IMR-90 (cell line): ENCODE measurements at regions not wholly inside any gene's neighbourhood (a gene's known extent, or its start where the extent isn't known, plus 50 kb on each side); places are given as distances from the start of the nearest gene placed in this dataset.

Experiments
- ATAC-seq: fragments of 200-7000 bp; cut with Tn5 transposase; 2 replicates; pipeline ENCODE4 v1.9.1; 2020; ENCODE audit warnings: low read depth, mild to moderate bottlenecking, moderate library complexity
- BruUV-seq: library from RNA; stranded (reverse); fragments of 400-500 nt; replicated peaks from 2 replicates; lab custom pipeline; 2021; lab: Mats Ljungman, UMichigan
- CTCF ChIA-PET: fragments of 300-600 bp; formaldehyde crosslinking; extraction: SDS; loops from one replicate; lab custom pipeline; 2021; ENCODE audit warnings: antibody characterized with exemption; lab: Yijun Ruan, JAX
- POLR2A ChIA-PET: fragments of 300-600 bp; sonication (Branson Sonifier 250); formaldehyde crosslinking; loops from one replicate; lab custom pipeline; 2022; ENCODE audit warnings: antibody characterized with exemption; ENCODE audit not compliant: unreplicated experiment; lab: Charles Lee
- DNase-seq: peaks from one replicate; pipeline ENCODE4 v3.0.0; 2013
- H2AFZ ChIP-seq: replicated peaks from 2 replicates; pipeline ENCODE3; 2013; ENCODE audit warnings: low read length, mild to moderate bottlenecking; ENCODE audit not compliant: poor library complexity
- H2AK5ac ChIP-seq: 2 replicates; pipeline ENCODE4 v1.6.1; 2013; ENCODE audit warnings: low read depth, low read length, inconsistent platforms
- H2AK9ac ChIP-seq: replicated peaks from 2 replicates; pipeline ENCODE3; 2013; ENCODE audit warnings: mild to moderate bottlenecking, low read depth, low read length, moderate library complexity; ENCODE audit not compliant: poor library complexity
- H2BK120ac ChIP-seq: 2 replicates; pipeline ENCODE4 v1.6.1; 2013; ENCODE audit warnings: low read depth, low read length, inconsistent platforms
- H2BK15ac ChIP-seq: 3 replicates; pipeline ENCODE4 v1.6.1; 2013; ENCODE audit warnings: low read depth, low read length, inconsistent platforms
- H2BK20ac ChIP-seq: 2 replicates; pipeline ENCODE4 v1.6.1; 2013; ENCODE audit warnings: low read depth, mild to moderate bottlenecking, inconsistent platforms, low read length, moderate library complexity
- H2BK5ac ChIP-seq: 2 replicates; pipeline ENCODE4 v1.6.1; 2013; ENCODE audit warnings: mild to moderate bottlenecking, low read depth, low read length, inconsistent platforms; ENCODE audit not compliant: poor library complexity, severe bottlenecking
- H3K14ac ChIP-seq: replicated peaks from 2 replicates; pipeline ENCODE4 v1.6.1; 2013; ENCODE audit warnings: low read depth, low read length, inconsistent platforms
- H3K18ac ChIP-seq: 2 replicates; pipeline ENCODE4 v1.6.1; 2013; ENCODE audit warnings: low read depth, low read length, control low read depth
- H3K23ac ChIP-seq: 2 replicates; pipeline ENCODE4 v1.6.1; 2013; ENCODE audit warnings: low read depth, low read length, inconsistent platforms
- H3K27ac ChIP-seq: 2 replicates; pipeline ENCODE4 v1.5.1; 2013; ENCODE audit warnings: mild to moderate bottlenecking, control low read depth, low read length; ENCODE audit not compliant: insufficient read depth
- H3K27me3 ChIP-seq: 2 replicates; pipeline ENCODE4 v1.6.1; 2013; ENCODE audit warnings: low read length; ENCODE audit not compliant: control insufficient read depth, insufficient read depth
- H3K36me3 ChIP-seq: 2 replicates; pipeline ENCODE4 v1.6.1; 2013; ENCODE audit warnings: low read length, mixed read lengths; ENCODE audit not compliant: control insufficient read depth, insufficient read depth
- H3K4ac ChIP-seq: 2 replicates; pipeline ENCODE4 v1.6.1; 2013; ENCODE audit warnings: low read depth, low read length, inconsistent platforms
- H3K4me1 ChIP-seq: 2 replicates; pipeline ENCODE4 v1.6.1; 2013; ENCODE audit warnings: low read length, mixed read lengths; ENCODE audit not compliant: control insufficient read depth, insufficient read depth
- H3K4me2 ChIP-seq: 2 replicates; pipeline ENCODE4 v1.6.1; 2013; ENCODE audit warnings: low read depth, mild to moderate bottlenecking, control low read depth, low read length, moderate library complexity
- H3K4me3 ChIP-seq: 2 replicates; pipeline ENCODE4 v1.5.1; 2013; ENCODE audit warnings: low read depth, mild to moderate bottlenecking, control low read depth, low read length, moderate library complexity; ENCODE audit not compliant: insufficient read depth
- H3K56ac ChIP-seq: 2 replicates; pipeline ENCODE4 v1.6.1; 2013; ENCODE audit warnings: low read length, inconsistent platforms; ENCODE audit not compliant: insufficient read depth; ENCODE audit errors: extremely low read depth
- H3K79me1 ChIP-seq, 2 experiments: 2 replicates each; pipeline ENCODE4 v1.6.1; 2013; ENCODE audit warnings: low read length in 2 of 2, inconsistent platforms in 1 of 2, low read depth in 1 of 2
- H3K9ac ChIP-seq: 2 replicates; pipeline ENCODE4 v1.6.1; 2013; ENCODE audit warnings: low read depth, low read length, control low read depth
- H3K9me1 ChIP-seq: 2 replicates; pipeline ENCODE4 v1.6.1; 2013; ENCODE audit warnings: low read length, inconsistent platforms; ENCODE audit not compliant: insufficient read depth
- H3K9me3 ChIP-seq: 2 replicates; pipeline ENCODE4 v1.6.1; 2013; ENCODE audit warnings: low read length; ENCODE audit not compliant: control insufficient read depth, insufficient read depth
- H4K20me1 ChIP-seq: 2 replicates; pipeline ENCODE4 v1.6.1; 2013; ENCODE audit warnings: low read length, inconsistent platforms; ENCODE audit not compliant: insufficient read depth
- H4K5ac ChIP-seq: 2 replicates; pipeline ENCODE4 v1.6.1; 2013; ENCODE audit warnings: mild to moderate bottlenecking, low read depth, low read length, control low read depth
- H4K8ac ChIP-seq, 2 experiments: 2 replicates each; pipeline ENCODE4 v1.6.1; 2013; ENCODE audit warnings: low read depth in 2 of 2, low read length in 2 of 2, control low read depth in 1 of 2, inconsistent platforms in 1 of 2
- H4K91ac ChIP-seq: 2 replicates; pipeline ENCODE4 v1.6.1; 2013; ENCODE audit warnings: low read depth, low read length, inconsistent platforms; ENCODE audit not compliant: insufficient read depth
- BHLHE40 ChIP-seq: fragments of 150-350 bp; IDR thresholded peaks from 2 replicates; pipeline ENCODE4 v1.6.1; 2016; ENCODE audit warnings: mild to moderate bottlenecking, low read depth, low read length
- FOS ChIP-seq: fragments of 150-350 bp; IDR thresholded peaks from 2 replicates; pipeline ENCODE4 v1.6.1; 2016; ENCODE audit warnings: low read depth, low read length
- MXI1 ChIP-seq: IDR thresholded peaks from 2 replicates; pipeline ENCODE4 v1.6.1; 2012; ENCODE audit warnings: low read depth, mild to moderate bottlenecking, low read length, moderate library complexity, borderline replicate concordance
- WGBS, 2 experiments: methylation state at CpG; one replicate each; pipeline versions ENCODE4 v1.1.5 to v1.1.7; 2013; ENCODE audit warnings: missing lambda C conversion rate in 2 of 2; ENCODE audit not compliant: insufficient read length in 1 of 2; ENCODE audit errors: extremely low coverage in 2 of 2; 5-methylcytosine and 5-hydroxymethylcytosine counted together
- dilution Hi-C: fragments of 300-500 bp; cut with HindIII; formaldehyde crosslinking; loops from one replicate; pipeline ENCODE4 v1.14.3; 2018; ENCODE audit warnings: low sequenced_read_pairs; ENCODE audit not compliant: unreplicated experiment
- in situ Hi-C: fragments of 300-500 bp; cut with MboI; formaldehyde crosslinking; loops from 3 replicates; pipeline ENCODE4 v1.14.3; 2019; ENCODE audit warnings: low sequenced_read_pairs, inconsistent platforms, mixed read lengths
- intact Hi-C: fragments of 100-400 bp; cut with micrococcal nuclease; formaldehyde crosslinking; loops from 2 replicates; pipeline ENCODE4 v1.10.0; 2022

GRCh38 chr3:173275740-173276139, 121.8 kb upstream of the NLGN1 start:
- ChIA-PET POLR2A (no interaction called here), CTCF (no interaction called here)
- H2BK120ac ChIP-seq: no peak overlapping the region
- H3K36me3 ChIP-seq: no peaks in the 10 kb centered on the region
- H2AK9ac ChIP-seq: no peak overlapping the region
- H3K4me1 ChIP-seq: no peaks in the 10 kb centered on the region
- H3K9me3 ChIP-seq: peaks cover 7% of the 10 kb centered on the region
- dilution Hi-C loops (no loop called here), in situ Hi-C loops (no loop called here), intact Hi-C loops (no loop called here)
- no peak overlapping the region for H2AFZ ChIP-seq
- no peak overlapping the region for H3K4ac ChIP-seq
- H3K4me3 ChIP-seq: no peak overlapping the region
- no peak overlapping the region for H3K9ac ChIP-seq
- H4K91ac ChIP-seq: no peak overlapping the region
- H3K14ac ChIP-seq: no peak overlapping the region
- BruUV-seq: no TSS peak
- no peak for ATAC-seq
- H3K27me3 ChIP-seq: no peaks in the 10 kb centered on the region
- H2AK5ac ChIP-seq: no peak overlapping the region
- H4K5ac ChIP-seq: no peak overlapping the region
- TF ChIP-seq FOS (no peak), MXI1 (no peak), BHLHE40 (no peak)
- H2BK20ac ChIP-seq: no peak overlapping the region
- H2BK5ac ChIP-seq: no peak overlapping the region
- no peak overlapping the region for H3K56ac ChIP-seq
- no peaks in the 10 kb centered on the region for H3K79me1 ChIP-seq
- no peak overlapping the region for H3K4me2 ChIP-seq
- H3K9me1 ChIP-seq: no peaks in the 10 kb centered on the region
- H4K8ac ChIP-seq: no peak overlapping the region
- no peak overlapping the region for H3K27ac ChIP-seq
- no peak overlapping the region for H2BK15ac ChIP-seq
- no peak overlapping the region for H3K18ac ChIP-seq
- DNase-seq: no peak
- H3K23ac ChIP-seq: no peak overlapping the region
- H4K20me1 ChIP-seq: no peaks in the 10 kb centered on the region
- 100% methylated on average over 1 of the region's 4 CpGs; no CpG with 5 or more reads in 1 of the 2 experiments for WGBS, 2 experiments
